Right atrium auricular region (tissue), 2 donors: ENCODE measurements at regions not wholly inside any gene's neighbourhood (a gene's known extent, or its start where the extent isn't known, plus 50 kb on each side); places are given as distances from the start of the nearest gene placed in this dataset.

Source experiments
- DNase-seq: peaks from one replicate; pipeline ENCODE4 v3.0.0-alpha.2; 2019; ENCODE audit warnings: low spot score
- H3K27ac ChIP-seq, 2 donors: fragments of 200-600 bp; sonication (generic); 1 replicate in 1 of 2; 2 replicates in 1 of 2; pipeline ENCODE4 v1.5.1; 2016 to 2019
- H3K27me3 ChIP-seq, 2 donors: fragments of 200-600 bp; sonication (generic); one replicate each; pipeline versions ENCODE4 v1.5.1 to v1.6.0; 2017 to 2019
- H3K36me3 ChIP-seq: fragments of 200-600 bp; sonication (generic); one replicate; pipeline ENCODE4 v1.5.1; 2016
- H3K4me1 ChIP-seq, 2 donors: fragments of 200-600 bp; sonication (generic); one replicate each; pipeline versions ENCODE4 v1.5.1 to v1.6.0; 2017 to 2019
- H3K4me3 ChIP-seq, 2 donors: fragments of 200-600 bp; sonication (generic); 1 replicate in 1 of 2; 2 replicates in 1 of 2; pipeline ENCODE4 v1.5.1; 2017 to 2019; ENCODE audit warnings: mild to moderate bottlenecking in 1 of 2, moderate library complexity in 1 of 2
- H3K9me3 ChIP-seq, 2 donors: fragments of 200-600 bp; sonication (generic); one replicate each; pipeline ENCODE4 v1.5.1; 2019
- CTCF ChIP-seq, 2 donors: fragments of 200-600 bp; sonication (generic); IDR thresholded peaks; one replicate each; pipeline ENCODE4 v1.5.1; 2019; ENCODE audit warnings: antibody characterized with exemption in 2 of 2

- H3K9me3 ChIP-seq: no peaks in the 10 kb centered on the region
- no peaks in the 10 kb centered on the region for H3K36me3 ChIP-seq
- DNase-seq: no peak
- no peak overlapping the region for H3K4me3 ChIP-seq
- H3K4me1 ChIP-seq: no peaks in the 10 kb centered on the region
- TF ChIP-seq CTCF (IDR thresholded peaks at IDR 0.05): no peak
- no peak overlapping the region for H3K27ac ChIP-seq
- no peaks in the 10 kb centered on the region for H3K27me3 ChIP-seq
Measured at GRCh38 chr3:181276358-181276896, 286.9 kb upstream of the DNAJC19 start.

- H3K9me3 ChIP-seq: no peaks in the 10 kb centered on the region
- no peaks in the 10 kb centered on the region for H3K4me1 ChIP-seq
- H3K36me3 ChIP-seq: no peaks in the 10 kb centered on the region
- no peak overlapping the region for H3K4me3 ChIP-seq
- TF ChIP-seq CTCF (IDR thresholded peaks at IDR 0.05): no peak
- DNase-seq: no peak
- H3K27me3 ChIP-seq: no peaks in the 10 kb centered on the region
- no peak overlapping the region for H3K27ac ChIP-seq
Measured at GRCh38 chr3:181274025-181274424, 284.5 kb upstream of the DNAJC19 start.

DNA sequence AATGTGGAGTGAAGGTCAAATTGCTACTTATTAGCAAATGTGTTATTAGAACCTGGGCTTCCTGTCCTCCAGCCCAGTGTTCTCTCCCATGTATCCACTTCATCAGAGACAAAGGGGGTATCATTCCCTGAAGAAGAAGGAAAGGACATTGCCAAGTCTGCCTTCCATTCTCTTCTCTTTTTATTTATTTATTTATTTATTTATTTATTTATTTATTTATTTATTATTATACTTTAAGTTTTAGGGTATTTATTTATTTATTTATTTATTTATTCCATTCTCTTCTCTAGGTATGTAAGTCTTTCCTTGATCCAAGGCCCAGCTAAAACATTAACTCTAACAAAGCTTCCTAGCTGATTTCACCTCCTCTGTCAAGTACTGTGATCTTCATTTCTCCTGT lies 277.8 kb upstream of the DNAJC19 start:
- H3K9me3 ChIP-seq: no peaks in the 10 kb centered on the region
- H3K4me1 ChIP-seq: no peaks in the 10 kb centered on the region
- DNase-seq: no peak
- no peaks in the 10 kb centered on the region for H3K27me3 ChIP-seq
- no peak overlapping the region for H3K27ac ChIP-seq
- no peak overlapping the region for H3K4me3 ChIP-seq
- TF ChIP-seq CTCF (IDR thresholded peaks at IDR 0.05): no peak
- H3K36me3 ChIP-seq: no peaks in the 10 kb centered on the region

DNA sequence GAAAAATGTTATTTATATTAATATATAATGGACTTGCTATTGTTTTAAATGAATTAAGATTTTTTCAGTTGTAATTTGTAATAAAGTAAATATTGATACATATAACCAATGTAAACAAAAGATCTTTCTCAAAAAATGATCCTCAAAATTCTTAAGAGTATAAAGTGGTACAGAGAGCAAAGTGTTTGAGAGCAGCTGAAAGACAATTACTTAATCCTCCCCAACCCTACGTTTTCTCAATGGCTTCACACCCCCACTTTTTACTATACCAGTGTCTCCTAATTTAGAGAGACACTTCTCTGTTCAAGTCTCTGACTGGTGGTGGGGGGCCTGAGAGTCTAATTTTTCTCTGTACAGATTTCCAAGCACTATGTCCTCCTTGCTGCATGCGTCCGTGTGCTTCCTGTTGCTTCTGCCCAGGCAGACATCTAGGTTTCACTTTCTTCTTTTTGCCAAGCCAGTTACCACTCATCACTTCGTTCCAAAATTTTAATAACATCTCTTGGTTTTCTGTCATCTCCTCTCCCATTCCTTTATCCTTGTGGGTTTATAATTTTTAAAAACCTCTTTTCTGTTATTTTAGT lies 276.3 kb upstream of the DNAJC19 start:
- no peaks in the 10 kb centered on the region for H3K4me1 ChIP-seq
- no peaks in the 10 kb centered on the region for H3K27me3 ChIP-seq
- no peaks in the 10 kb centered on the region for H3K9me3 ChIP-seq
- H3K4me3 ChIP-seq: no peak overlapping the region
- no peak for TF ChIP-seq CTCF (IDR thresholded peaks at IDR 0.05)
- no peak overlapping the region for H3K27ac ChIP-seq
- H3K36me3 ChIP-seq: no peaks in the 10 kb centered on the region
- no peak for DNase-seq

DNA sequence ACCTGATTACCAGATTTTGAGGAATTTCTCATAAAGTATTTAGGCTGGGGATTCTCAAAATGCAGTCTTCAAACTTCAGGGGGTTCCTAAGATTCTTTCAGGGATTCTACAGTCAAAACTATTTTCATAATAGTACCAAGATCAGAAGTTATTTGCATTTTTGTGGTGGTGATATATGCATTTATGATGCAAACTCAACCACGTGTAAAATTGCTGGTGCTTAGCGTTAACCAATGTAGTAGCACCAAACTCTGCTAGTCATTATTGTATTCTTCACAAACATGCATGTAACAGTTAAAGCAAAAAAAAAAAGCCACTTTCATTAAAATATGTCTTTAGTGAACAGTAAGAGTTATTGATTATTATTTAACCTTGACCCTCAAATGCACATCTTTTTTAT lies 274.9 kb upstream of the DNAJC19 start:
- no peaks in the 10 kb centered on the region for H3K36me3 ChIP-seq
- TF ChIP-seq CTCF (IDR thresholded peaks at IDR 0.05): no peak
- H3K27me3 ChIP-seq: no peaks in the 10 kb centered on the region
- DNase-seq: no peak
- H3K4me3 ChIP-seq: no peak overlapping the region
- no peak overlapping the region for H3K27ac ChIP-seq
- H3K9me3 ChIP-seq: no peaks in the 10 kb centered on the region
- H3K4me1 ChIP-seq: no peaks in the 10 kb centered on the region

DNA sequence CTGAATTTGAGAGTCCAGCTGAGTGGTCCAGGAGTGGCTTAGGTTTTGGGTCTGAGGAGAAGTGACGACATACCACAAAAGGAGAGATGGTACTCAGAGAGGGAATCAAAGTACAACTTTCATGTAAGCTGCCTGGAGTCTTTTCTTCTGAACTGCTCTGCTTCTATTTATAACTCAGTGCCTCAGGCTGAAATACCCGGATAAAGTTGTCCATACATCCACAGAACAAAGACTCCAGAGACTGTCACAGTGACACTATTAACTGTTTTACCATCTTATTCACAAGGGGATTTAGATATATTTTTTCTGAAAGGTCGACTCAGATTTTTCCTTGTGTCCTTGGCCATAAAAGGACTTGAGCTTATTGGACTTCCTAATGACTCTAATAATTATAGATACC lies 264.3 kb upstream of the DNAJC19 start:
- no peak overlapping the region for H3K27ac ChIP-seq
- H3K9me3 ChIP-seq: no peaks in the 10 kb centered on the region
- no peaks in the 10 kb centered on the region for H3K36me3 ChIP-seq
- TF ChIP-seq CTCF (IDR thresholded peaks at IDR 0.05): no peak
- DNase-seq: no peak
- H3K27me3 ChIP-seq: no peaks in the 10 kb centered on the region
- no peaks in the 10 kb centered on the region for H3K4me1 ChIP-seq
- H3K4me3 ChIP-seq: no peak overlapping the region
